ENCODE measurements at regions not wholly inside any gene's neighbourhood (a gene's known extent, or its start where the extent isn't known, plus 50 kb on each side); places are given as distances from the start of the nearest gene placed in this dataset.

DNA sequence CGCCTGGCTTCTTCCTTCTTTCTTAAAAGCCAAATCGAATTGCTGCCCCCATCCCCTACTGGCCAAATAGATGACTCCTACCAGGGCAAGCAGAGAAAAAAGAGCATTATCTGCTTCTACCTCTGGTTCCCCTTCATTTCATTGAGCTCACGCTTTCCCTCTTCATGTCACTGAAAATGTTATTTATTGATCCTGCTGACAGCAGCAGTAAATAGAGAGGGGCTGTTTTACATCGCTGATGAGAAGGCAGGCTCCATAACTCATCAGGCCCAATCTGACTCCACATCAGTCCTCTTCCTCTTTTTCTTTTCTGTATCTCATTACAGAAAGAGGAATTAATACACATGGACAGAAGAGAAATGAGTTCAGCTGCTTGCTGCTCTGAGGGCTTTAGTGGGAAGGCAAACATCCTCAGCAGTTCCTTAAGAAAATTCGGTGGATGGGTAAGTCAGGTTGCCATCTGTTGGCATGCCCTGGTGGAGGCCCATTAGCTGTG is 904.1 kb downstream of the KCNMA1 start:
- TF ChIP-seq, protein P1, sequence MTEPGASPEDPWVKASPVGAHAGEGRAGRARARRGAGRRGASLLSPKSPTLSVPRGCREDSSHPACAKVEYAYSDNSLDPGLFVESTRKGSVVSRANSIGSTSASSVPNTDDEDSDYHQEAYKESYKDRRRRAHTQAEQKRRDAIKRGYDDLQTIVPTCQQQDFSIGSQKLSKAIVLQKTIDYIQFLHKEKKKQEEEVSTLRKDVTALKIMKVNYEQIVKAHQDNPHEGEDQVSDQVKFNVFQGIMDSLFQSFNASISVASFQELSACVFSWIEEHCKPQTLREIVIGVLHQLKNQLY (CRISPR knock-in tag; IDR thresholded peaks at IDR 0.05): no peak
- TF ChIP-seq, protein P2, sequence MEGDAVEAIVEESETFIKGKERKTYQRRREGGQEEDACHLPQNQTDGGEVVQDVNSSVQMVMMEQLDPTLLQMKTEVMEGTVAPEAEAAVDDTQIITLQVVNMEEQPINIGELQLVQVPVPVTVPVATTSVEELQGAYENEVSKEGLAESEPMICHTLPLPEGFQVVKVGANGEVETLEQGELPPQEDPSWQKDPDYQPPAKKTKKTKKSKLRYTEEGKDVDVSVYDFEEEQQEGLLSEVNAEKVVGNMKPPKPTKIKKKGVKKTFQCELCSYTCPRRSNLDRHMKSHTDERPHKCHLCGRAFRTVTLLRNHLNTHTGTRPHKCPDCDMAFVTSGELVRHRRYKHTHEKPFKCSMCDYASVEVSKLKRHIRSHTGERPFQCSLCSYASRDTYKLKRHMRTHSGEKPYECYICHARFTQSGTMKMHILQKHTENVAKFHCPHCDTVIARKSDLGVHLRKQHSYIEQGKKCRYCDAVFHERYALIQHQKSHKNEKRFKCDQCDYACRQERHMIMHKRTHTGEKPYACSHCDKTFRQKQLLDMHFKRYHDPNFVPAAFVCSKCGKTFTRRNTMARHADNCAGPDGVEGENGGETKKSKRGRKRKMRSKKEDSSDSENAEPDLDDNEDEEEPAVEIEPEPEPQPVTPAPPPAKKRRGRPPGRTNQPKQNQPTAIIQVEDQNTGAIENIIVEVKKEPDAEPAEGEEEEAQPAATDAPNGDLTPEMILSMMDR (IDR thresholded peaks at IDR 0.05): no peak
- TF ChIP-seq, protein P3, sequence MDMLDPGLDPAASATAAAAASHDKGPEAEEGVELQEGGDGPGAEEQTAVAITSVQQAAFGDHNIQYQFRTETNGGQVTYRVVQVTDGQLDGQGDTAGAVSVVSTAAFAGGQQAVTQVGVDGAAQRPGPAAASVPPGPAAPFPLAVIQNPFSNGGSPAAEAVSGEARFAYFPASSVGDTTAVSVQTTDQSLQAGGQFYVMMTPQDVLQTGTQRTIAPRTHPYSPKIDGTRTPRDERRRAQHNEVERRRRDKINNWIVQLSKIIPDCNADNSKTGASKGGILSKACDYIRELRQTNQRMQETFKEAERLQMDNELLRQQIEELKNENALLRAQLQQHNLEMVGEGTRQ (CRISPR knock-in tag; IDR thresholded peaks at IDR 0.05): no peak
- TF ChIP-seq RELA (CRISPR knock-in tag; IDR thresholded peaks at IDR 0.05; ENCODE audit: borderline replicate concordance): no peak
- no peak for TF ChIP-seq NR1H2 (CRISPR knock-in tag; IDR thresholded peaks at IDR 0.05)
- TF ChIP-seq, protein P4, sequence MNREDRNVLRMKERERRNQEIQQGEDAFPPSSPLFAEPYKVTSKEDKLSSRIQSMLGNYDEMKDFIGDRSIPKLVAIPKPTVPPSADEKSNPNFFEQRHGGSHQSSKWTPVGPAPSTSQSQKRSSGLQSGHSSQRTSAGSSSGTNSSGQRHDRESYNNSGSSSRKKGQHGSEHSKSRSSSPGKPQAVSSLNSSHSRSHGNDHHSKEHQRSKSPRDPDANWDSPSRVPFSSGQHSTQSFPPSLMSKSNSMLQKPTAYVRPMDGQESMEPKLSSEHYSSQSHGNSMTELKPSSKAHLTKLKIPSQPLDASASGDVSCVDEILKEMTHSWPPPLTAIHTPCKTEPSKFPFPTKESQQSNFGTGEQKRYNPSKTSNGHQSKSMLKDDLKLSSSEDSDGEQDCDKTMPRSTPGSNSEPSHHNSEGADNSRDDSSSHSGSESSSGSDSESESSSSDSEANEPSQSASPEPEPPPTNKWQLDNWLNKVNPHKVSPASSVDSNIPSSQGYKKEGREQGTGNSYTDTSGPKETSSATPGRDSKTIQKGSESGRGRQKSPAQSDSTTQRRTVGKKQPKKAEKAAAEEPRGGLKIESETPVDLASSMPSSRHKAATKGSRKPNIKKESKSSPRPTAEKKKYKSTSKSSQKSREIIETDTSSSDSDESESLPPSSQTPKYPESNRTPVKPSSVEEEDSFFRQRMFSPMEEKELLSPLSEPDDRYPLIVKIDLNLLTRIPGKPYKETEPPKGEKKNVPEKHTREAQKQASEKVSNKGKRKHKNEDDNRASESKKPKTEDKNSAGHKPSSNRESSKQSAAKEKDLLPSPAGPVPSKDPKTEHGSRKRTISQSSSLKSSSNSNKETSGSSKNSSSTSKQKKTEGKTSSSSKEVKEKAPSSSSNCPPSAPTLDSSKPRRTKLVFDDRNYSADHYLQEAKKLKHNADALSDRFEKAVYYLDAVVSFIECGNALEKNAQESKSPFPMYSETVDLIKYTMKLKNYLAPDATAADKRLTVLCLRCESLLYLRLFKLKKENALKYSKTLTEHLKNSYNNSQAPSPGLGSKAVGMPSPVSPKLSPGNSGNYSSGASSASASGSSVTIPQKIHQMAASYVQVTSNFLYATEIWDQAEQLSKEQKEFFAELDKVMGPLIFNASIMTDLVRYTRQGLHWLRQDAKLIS (CRISPR knock-in tag; IDR thresholded peaks at IDR 0.05; ENCODE audit: borderline replicate concordance): no peak
- TF ChIP-seq JUN (CRISPR knock-in tag; IDR thresholded peaks at IDR 0.05): no peak
- no peak for TF ChIP-seq ETV6 (CRISPR knock-in tag; IDR thresholded peaks at IDR 0.05)
- TF ChIP-seq CBFB (CRISPR knock-in tag; IDR thresholded peaks at IDR 0.05; ENCODE audit: low read depth): no peak
- TF ChIP-seq ZNF138 (CRISPR knock-in tag; conservative IDR thresholded peaks at IDR 0.05): no peak
- no peak for TF ChIP-seq SP1 (CRISPR knock-in tag; conservative IDR thresholded peaks at IDR 0.05)
- no peak for TF ChIP-seq TCF7 (CRISPR knock-in tag; IDR thresholded peaks at IDR 0.05; ENCODE audit: low read depth)
- TF ChIP-seq, protein P5, sequence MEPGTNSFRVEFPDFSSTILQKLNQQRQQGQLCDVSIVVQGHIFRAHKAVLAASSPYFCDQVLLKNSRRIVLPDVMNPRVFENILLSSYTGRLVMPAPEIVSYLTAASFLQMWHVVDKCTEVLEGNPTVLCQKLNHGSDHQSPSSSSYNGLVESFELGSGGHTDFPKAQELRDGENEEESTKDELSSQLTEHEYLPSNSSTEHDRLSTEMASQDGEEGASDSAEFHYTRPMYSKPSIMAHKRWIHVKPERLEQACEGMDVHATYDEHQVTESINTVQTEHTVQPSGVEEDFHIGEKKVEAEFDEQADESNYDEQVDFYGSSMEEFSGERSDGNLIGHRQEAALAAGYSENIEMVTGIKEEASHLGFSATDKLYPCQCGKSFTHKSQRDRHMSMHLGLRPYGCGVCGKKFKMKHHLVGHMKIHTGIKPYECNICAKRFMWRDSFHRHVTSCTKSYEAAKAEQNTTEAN (CRISPR knock-in tag; IDR thresholded peaks at IDR 0.05): no peak
- no peak for TF ChIP-seq FOXJ3 (CRISPR knock-in tag; IDR thresholded peaks at IDR 0.05; ENCODE audit: borderline replicate concordance)

All from WTC11 (cell line).